ENCODE measurements at regions not wholly inside any gene's neighbourhood (a gene's known extent, or its start where the extent isn't known, plus 50 kb on each side); places are given as distances from the start of the nearest gene placed in this dataset.

DNA sequence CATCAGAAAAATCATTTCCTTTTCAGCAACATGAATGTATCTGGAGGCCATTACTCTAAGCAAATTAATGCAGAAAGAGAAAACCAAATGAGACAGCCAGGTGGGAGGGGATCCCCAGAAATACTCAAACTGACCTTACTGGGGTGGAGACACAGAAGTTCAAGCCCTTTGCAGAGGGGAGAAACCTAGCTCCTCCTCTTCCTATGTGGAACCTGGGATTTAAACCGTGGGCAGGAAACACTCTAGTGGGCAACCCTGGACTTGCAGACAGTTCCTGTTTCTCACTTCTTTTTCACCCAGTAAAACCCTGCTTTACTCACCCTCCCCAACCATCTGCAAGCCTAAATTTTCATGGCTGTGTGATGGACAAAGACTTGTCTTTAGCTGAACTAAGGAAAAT, 61.3 kb downstream of the SLITRK6 start:
- H3K36me3 ChIP-seq (ENCODE audit: control insufficient read depth, insufficient read depth, low read length), result no peaks in the 10 kb centered on the region
- no peaks in the 10 kb centered on the region for H3K27me3 ChIP-seq (replicated peaks; ENCODE audit: control insufficient read depth, insufficient read depth, low read length)
- no peaks in the 10 kb centered on the region for H3K27me3 Mint-ChIP-seq (ENCODE audit: insufficient read depth, unreplicated experiment)
- H3K9me3 Mint-ChIP-seq (ENCODE audit: unreplicated experiment), result no peaks in the 10 kb centered on the region
- ChIA-PET POLR2A (no interaction called here), CTCF (no interaction called here)
- no peak overlapping the region for H3K4me3 Mint-ChIP-seq (ENCODE audit: unreplicated experiment)
- H3K4me1 Mint-ChIP-seq (ENCODE audit: low read depth, unreplicated experiment), result peaks cover 6% of the 10 kb centered on the region
- no peak for DNase-seq
- intact Hi-C loops (cut with micrococcal nuclease; ENCODE audit: unreplicated experiment), result no loop called here
- no peaks in the 10 kb centered on the region for H3K9me3 ChIP-seq
- no peaks in the 10 kb centered on the region for H3K36me3 Mint-ChIP-seq (ENCODE audit: insufficient read depth, unreplicated experiment)
- no peak for TF ChIP-seq CTCF (IDR thresholded peaks at IDR 0.05; ENCODE audit: insufficient read depth in 1 of 2, low read depth in 1 of 2, low read length in 1 of 2, severe bottlenecking in 1 of 2, unreplicated experiment in 1 of 2)
- no peak overlapping the region for H3K4me3 ChIP-seq (ENCODE audit: low read depth, low read length)
- no peak overlapping the region for H3K27ac Mint-ChIP-seq (ENCODE audit: unreplicated experiment)
- no TSS peak for BruUV-seq (replicated peaks)
- peaks cover 5% of the 10 kb centered on the region; the same call in 1 of the 2 replicates for H3K4me1 ChIP-seq

DNA sequence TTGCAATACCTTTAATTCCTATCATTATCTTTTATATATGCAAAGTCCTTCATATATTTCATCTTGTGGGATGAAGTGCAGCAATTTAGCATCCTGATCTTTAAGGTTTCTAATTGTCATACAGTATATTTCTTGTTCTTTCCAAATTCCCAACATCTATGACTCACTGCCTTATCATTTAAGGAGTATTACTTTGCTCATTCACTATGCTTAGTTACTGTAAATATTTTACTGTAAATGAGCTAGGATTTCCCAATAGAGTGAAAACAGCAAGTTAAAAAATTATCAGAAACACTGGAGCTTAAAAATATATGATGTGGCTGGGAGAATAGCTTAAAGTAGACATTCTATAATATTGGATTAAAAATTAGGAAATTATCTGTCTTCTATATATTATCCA, 69.9 kb downstream of the SLITRK6 start:
- intact Hi-C loops (cut with micrococcal nuclease; ENCODE audit: unreplicated experiment), result no loop called here
- no peaks in the 10 kb centered on the region for H3K27me3 Mint-ChIP-seq (ENCODE audit: insufficient read depth, unreplicated experiment)
- no peaks in the 10 kb centered on the region for H3K9me3 Mint-ChIP-seq (ENCODE audit: unreplicated experiment)
- no peak for DNase-seq
- no peak overlapping the region for H3K27ac Mint-ChIP-seq (ENCODE audit: unreplicated experiment)
- H3K4me1 Mint-ChIP-seq (ENCODE audit: low read depth, unreplicated experiment), result no peaks in the 10 kb centered on the region
- BruUV-seq (replicated peaks), result no TSS peak
- H3K9me3 ChIP-seq, result no peaks in the 10 kb centered on the region
- no peaks in the 10 kb centered on the region for H3K27me3 ChIP-seq (replicated peaks; ENCODE audit: control insufficient read depth, insufficient read depth, low read length)
- H3K4me1 ChIP-seq, result no peaks in the 10 kb centered on the region
- no peak overlapping the region for H3K4me3 Mint-ChIP-seq (ENCODE audit: unreplicated experiment)
- no peaks in the 10 kb centered on the region for H3K36me3 Mint-ChIP-seq (ENCODE audit: insufficient read depth, unreplicated experiment)
- no peaks in the 10 kb centered on the region for H3K36me3 ChIP-seq (ENCODE audit: control insufficient read depth, insufficient read depth, low read length)
- ChIA-PET POLR2A (no interaction called here), CTCF (no interaction called here)
- no peak for TF ChIP-seq CTCF (IDR thresholded peaks at IDR 0.05; ENCODE audit: insufficient read depth in 1 of 2, low read depth in 1 of 2, low read length in 1 of 2, severe bottlenecking in 1 of 2, unreplicated experiment in 1 of 2)
- H3K4me3 ChIP-seq (ENCODE audit: low read depth, low read length), result no peak overlapping the region

GRCh38 chr13:85728811-85729210, 70.4 kb downstream of the SLITRK6 start:
- Histone ChIP-seq H3K27me3 (replicated peaks; ENCODE audit: control insufficient read depth, insufficient read depth, low read length) (no peaks in the 10 kb centered on the region), H3K9me3 (no peaks in the 10 kb centered on the region), H3K4me1 (no peaks in the 10 kb centered on the region), H3K36me3 (ENCODE audit: control insufficient read depth, insufficient read depth, low read length) (no peaks in the 10 kb centered on the region), H3K4me3 (ENCODE audit: low read depth, low read length) (no peak overlapping the region)
- Mint-ChIP-seq H3K4me1 (ENCODE audit: low read depth, unreplicated experiment) (no peaks in the 10 kb centered on the region), H3K27ac (ENCODE audit: unreplicated experiment) (no peak overlapping the region), H3K9me3 (ENCODE audit: unreplicated experiment) (no peaks in the 10 kb centered on the region), H3K36me3 (ENCODE audit: insufficient read depth, unreplicated experiment) (no peaks in the 10 kb centered on the region), H3K27me3 (ENCODE audit: insufficient read depth, unreplicated experiment) (no peaks in the 10 kb centered on the region), H3K4me3 (ENCODE audit: unreplicated experiment) (no peak overlapping the region)
- TF ChIP-seq CTCF (IDR thresholded peaks at IDR 0.05; ENCODE audit: insufficient read depth in 1 of 2, low read depth in 1 of 2, low read length in 1 of 2, severe bottlenecking in 1 of 2, unreplicated experiment in 1 of 2), result no peak
- no TSS peak for BruUV-seq (replicated peaks)
- ChIA-PET CTCF (no interaction called here), POLR2A (no interaction called here)
- DNase-seq, result no peak
- intact Hi-C loops (cut with micrococcal nuclease; ENCODE audit: unreplicated experiment), result no loop called here

All from Caco-2 (cell line).